Tongue (tissue), 1 donor: ENCODE measurements at regions not wholly inside any gene's neighbourhood (a gene's known extent, or its start where the extent isn't known, plus 50 kb on each side); places are given as distances from the start of the nearest gene placed in this dataset.
"Not testable (repeated sequence)": the region's sequence is repeated elsewhere in the genome, so short reads cannot be mapped to it uniquely, and the experiment has no call there.

Experiments used
- DNase-seq: peaks from one replicate; pipeline ENCODE4 v3.0.0-alpha.2; 2015

DNA sequence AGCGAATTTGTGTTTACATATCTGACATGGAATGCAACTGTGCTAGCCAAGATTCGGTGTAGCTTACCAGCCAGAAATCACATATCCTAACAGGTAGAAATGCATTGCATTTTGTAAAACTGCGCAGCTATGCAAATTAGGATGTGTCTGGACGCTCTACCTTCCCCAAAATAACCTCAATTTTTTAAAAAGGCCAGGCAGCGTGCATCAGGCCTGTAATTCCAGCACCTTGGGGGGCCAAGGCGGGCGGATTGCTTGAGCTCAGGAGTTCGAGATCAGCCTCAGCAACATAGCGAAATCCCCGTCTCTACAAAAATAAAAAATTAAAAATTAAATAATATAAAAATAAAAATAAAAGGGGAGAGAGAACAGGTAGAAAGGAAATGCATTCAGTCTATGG, 305.0 kb downstream of the TYW1 start:
- DNase-seq, result peak; percentile 10

DNA sequence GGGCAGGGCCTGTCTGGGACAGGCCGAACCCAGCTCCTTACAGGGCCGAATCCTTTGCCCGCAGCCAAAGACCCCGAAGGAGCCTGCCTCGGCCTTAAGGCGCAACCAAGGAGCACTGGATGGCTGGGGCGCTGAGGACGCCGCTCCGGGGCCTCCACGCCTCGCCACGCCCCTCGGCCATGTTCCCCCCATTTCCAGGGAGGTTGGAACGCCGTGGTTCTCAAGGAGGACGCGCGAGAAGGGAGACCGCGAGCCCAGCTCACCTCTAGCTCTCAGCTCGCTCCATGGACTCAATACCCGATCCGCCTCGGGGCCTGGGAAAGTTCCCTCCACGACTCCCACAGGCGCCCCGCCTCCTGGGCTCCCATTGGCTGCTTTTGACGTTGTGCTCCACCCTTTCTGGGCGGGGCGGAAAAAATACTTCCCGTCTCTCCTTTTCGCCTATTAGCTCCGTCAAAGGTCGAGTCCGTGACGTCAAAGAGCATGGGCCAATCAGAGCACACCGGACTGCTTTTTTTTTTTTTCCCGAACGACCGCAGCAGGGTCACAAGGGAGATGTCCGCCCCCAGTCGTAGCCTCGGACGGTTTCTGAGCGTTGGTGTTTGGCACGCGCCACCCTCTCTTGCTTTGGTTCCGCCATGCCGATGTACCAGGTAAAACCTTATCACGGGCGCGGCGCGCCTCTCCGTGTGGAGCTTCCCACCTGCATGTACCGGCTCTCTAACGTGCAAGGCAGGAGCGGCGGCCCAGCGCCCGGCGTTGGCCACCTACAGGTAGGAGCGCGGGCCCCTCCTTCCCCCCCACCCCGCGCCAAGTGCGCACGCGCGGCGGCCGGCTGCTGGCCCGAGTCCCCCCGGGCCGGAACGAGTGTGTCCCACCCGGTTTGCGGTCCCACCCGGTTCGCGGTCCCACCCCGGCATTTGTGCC, 305.7 kb downstream of the TYW1 start:
- DNase-seq, result peak; percentile 100

- not testable (repeated sequence) for DNase-seq
These were observed 308.2 kb downstream of the TYW1 start for GRCh38 chr7:67304846-67305245.

DNA sequence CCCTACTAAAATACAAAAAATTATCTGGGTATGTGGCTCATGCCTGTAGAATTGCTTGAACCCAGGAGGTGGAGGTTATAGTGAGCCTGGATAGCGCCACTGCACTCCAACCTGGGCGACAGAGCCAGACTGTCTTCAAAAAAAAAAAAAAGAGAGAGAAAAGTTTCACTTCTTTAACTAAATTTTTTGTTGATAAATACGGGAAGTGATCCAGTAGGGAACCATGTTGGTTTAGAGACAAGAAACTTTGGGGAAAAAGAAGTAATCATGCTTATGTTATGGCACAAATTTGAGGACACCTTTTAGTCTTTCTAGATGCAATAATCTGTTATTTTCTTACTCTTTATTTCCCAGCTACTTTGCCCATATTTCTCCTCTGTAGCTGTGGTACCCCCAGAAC, 309.7 kb downstream of the TYW1 start:
- DNase-seq, result no peak

DNA sequence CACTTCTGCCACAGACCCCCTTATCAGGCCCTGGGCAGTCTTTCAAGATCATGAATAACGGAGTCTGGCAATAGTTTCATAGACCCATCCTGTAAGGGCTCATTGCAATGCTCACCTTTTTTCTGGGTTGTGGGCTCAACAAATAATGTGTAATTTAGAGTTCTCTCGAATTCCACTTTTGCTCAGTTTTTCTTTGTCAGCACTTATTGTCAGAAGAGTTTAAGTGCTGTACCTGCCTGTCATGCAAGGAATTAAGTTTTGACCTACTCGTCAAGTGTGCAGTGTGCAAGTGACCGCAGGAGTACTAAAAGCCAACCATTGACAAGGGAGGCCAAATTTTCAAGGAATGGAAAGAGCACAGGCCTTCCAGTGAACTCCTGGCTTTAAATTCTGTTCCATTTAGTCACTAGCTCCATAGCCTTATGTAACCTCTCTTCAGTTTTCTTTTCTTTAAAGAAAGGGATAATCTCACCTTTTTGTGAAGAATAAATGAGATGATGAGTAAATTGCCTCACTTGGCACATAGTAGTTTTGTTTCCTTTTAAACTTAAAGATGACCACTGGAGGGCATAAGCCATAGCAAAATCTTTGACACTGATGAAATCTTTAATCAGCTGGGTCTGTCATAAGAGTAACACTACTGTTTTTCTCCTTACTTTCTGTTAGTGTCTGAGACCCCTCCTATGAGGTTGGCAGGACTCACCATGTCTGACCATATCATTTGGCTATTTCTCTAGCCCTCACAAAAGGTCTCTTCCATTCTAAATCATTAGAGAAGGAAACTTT, 313.3 kb downstream of the TYW1 start:
- no peak for DNase-seq

DNA sequence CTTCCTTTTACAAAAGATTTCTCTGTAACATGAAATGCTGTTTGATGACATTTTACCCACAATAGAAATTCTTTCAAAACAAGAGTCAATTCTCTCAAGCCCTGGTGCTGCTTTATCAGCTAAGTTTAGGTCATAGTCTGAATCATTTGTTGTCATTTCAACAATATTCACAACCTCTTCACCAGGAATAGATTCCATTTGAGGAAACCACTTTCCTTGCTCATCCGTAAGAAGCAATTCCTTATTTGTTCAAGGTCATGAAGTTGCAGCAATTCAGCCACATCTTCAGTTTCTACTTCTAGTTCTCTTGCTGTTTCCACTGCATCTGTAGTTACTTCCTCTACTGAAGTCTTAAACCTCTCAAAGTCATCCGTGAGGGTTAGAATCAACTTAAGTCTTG, 315.3 kb downstream of the TYW1 start:
- DNase-seq, result no peak

GRCh38 chr7:67313213-67313612, 316.6 kb downstream of the TYW1 start:
- no peak for DNase-seq

DNA sequence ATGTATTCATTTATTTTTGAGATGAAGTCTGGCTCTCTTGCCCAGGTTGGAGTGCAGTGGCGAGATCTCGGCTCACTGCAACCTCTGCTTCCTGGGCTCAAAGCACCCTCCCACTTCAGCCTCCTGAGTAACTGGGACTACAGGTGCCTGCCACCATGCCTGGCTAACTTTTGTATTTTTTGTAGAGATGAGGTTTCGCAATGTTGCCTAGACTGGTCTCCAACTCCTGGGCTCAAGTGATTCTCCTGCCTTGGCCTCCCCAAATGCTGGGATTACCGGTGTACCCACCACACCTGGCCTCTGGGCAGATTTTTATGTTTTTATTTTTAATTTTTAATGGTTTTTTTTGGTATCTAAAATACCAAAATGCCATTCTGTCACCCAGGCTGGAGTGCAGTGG, 320.3 kb downstream of the TYW1 start:
- not testable (repeated sequence) for DNase-seq

DNA sequence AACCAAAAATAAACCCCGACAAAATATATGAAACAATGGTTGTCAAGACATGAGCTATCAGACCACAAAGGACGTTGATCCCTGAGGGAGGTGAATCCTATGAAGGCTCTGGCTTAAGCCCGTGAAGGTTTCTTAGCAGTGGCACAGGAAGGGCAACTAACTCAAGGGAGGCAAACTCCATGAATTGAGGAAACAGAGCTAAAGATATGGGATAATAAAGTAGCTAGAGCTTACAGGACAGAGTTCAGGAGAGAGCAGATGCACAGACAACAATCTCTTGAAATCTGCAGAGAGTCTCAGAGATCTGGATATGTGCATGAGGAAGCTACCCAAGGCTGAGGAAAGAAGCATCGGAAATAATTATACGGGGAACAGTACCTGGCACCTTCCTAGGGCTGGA, 331.6 kb downstream of the TYW1 start:
- DNase-seq, result not testable (repeated sequence)

DNA sequence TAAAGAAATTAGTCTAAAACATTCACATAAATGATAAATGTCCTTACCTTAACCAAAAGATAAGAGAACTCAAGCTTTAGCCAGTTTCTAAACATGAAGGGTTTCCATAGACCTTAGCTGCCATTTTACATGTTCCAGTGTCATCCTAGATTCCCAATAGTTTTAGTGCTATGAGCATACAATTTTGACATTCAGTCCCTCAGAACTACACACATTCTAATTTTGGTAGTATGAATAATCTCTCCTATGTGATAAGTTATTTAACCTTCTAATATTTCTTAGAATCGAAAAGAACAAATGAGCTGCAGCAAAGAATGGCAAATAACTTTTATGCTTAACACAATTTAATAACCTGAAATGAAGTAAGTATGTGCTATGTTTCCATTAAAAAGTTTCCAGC, 338.5 kb downstream of the TYW1 start:
- not testable (repeated sequence) for DNase-seq

GRCh38 chr7:67335663-67336062, 339.0 kb downstream of the TYW1 start:
- DNase-seq, result not testable (repeated sequence)

DNA sequence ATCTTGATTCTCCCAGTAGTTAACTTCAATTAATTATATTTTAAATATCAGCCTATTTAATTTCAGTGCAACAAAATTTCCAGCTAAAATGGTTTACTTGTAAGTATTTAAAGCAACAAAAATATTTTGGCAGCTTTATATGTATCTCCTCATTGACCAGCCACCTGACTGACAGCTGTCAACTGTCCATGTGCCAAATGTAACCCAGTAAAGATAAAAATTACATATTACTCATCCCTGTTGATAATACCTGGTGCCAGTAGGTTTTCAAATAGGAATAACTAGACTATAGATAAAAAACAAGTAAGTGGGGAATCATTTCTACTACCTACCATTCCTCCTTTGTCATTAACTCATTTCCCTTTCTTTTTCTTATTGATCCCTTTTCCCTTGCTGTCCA, 341.9 kb downstream of the TYW1 start:
- not testable (repeated sequence) for DNase-seq

DNA sequence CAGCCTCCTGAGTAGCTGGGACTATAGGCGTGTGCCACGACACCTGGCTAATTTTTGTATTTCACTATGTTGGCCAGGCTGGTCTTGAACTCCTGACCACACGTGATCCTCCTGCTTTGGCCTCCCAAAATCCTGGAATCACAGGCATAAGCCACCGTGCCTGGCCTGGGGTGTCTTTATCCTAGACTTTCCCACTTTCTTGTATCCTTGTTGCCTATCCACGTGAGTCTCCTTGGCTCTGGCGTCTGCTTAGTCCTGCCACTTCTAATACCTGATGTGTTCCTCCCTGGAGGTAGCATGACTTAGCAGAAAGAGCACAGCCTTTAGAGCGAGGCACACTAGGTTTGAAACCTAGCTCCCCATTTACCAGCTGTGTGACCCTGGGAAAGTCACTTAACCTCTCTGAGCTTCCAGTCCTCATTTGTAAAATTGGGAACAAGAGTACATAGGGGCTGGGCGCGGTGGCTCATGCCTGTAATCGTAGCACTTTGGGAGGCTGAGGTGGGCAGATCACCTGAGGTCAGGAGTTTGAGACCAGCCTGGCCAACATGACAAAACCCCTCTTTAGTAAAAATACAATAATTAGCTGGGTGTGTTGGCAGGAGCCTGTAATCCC, 344.6 kb downstream of the TYW1 start:
- DNase-seq, result no peak

GRCh38 chr7:67343114-67343513, 346.5 kb downstream of the TYW1 start:
- DNase-seq, result no peak

DNA sequence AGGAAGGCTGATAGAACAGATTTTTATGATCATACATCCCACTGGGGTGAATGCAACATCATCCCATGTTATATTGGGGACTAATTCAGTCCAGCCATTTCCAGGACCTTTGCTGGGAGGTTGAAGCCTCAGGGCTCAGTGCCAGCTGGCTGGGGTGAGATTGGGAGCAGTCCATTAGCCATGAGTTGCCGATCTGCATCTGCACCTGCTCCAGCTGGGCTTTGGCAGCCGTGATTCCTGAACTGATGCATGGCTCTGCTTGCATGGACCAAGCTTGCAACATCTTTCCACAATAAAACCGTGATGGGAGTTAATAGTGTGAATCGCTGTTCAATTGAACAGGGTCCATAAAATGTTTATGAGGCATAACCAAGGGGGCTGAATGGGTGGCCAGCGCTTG, 346.9 kb downstream of the TYW1 start:
- DNase-seq, result peak; percentile 67

DNA sequence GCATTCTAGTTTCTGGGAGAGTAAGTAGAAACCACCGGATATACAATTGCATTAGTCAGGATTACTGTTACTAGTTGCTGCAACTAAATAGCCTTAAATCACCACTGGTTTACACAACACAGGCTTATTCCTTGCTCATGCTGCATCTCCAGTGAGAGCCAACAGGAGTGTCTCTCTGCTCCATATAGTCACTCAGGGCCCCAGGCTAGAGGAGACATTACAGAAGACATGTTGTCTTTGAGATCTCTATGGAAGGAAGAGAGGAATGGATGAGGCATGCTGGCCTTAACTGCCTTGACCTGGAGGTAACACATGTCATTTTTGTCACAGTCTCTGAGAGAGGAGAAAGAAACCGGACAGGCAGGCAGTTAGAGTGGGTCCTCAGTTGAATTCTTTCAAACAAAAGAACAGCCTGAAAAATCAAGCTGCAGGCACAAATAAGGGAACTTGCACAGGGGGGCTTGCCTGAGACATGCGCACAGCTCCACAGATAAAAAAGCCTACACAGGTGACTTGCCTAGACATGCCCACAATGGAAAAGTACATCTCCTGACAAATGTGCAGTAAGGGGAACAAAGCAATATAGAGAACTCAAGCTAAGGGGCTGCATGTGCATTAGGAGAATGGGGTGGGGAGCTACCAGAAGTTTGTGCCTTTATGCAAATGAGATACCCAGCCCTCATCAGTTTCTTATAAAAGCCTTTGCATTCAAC, 348.0 kb downstream of the TYW1 start:
- DNase-seq, result no peak

- DNase-seq, result no peak
These were observed 349.5 kb downstream of the TYW1 start for GRCh38 chr7:67346126-67346525.

DNA sequence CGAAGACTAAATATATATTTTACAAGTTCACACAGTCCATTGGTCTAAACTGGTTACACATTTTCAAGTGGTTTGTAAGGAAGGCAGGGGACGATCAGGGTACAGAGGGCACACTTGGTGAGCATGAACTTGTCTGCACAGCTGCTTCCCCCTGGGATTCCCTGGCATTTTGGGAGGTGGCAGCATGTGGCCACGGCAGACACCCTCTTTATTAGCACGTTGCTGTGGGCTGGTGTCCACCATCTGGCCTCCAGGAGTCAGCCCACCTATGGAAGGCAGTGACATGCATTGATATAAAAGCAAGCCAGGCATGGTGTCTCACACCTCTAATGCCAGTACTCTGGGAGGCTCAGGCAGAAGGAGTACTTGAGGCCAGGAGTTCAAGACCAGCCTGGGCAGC, 350.2 kb downstream of the TYW1 start:
- DNase-seq, result no peak

- no peak for DNase-seq
These were observed 351.5 kb downstream of the TYW1 start for GRCh38 chr7:67348171-67348570.

DNA sequence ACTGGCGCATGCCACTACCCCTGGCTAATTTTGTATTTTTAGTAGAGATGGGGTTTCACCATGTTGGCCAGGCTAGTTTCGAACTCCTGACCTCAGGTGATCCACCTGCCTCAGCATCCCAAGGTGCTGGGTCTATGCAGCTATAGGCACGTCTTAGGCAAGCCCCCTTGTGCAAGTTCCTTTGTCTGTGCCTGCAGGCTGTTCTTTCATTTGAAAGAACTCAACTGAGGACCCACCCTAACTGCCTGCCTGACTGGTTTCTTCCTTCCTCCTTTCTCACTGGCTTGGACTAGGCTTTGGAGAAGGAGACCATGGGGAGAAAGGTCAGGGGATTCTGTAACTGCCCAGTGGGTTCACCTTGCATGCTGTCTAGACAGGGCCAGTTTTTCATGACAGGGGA, 361.0 kb downstream of the TYW1 start:
- not testable (repeated sequence) for DNase-seq

- not testable (repeated sequence) for DNase-seq
These were observed 361.7 kb downstream of the TYW1 start for GRCh38 chr7:67358316-67358715.

DNA sequence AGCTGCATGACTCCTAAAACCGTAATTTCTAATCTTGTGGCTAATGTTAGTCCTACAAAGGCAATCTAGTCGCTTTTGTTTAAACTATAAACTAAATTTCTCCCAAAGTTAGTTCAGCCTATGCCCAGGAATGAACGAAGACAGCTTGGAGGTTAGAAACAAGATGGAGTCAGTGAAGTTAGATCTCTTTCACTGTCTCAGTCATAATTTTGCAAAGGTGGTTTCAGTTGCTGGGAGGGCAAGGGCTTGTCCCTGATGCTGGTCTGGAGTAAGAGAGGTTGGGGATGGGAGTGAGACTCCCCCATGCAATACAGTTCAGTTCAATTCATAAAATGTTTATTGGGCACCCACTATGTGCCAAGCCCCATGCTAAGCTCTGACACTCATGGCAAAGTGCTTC, 362.1 kb downstream of the TYW1 start:
- not testable (repeated sequence) for DNase-seq
